K562 (cell line): ENCODE measurements at regions not wholly inside any gene's neighbourhood (a gene's known extent, or its start where the extent isn't known, plus 50 kb on each side); places are given as distances from the start of the nearest gene placed in this dataset.

Source experiments
- ATAC-seq: fragments of 200-7000 bp; cut with Tn5 transposase; 3 replicates; pipeline ENCODE4 v1.9.1; 2020; ENCODE audit warnings: moderate library complexity
- BruUV-seq: library from RNA; stranded (reverse); fragments of 400-500 nt; replicated peaks from 2 replicates; lab custom pipeline; 2021; lab: Mats Ljungman, UMichigan
- CTCF ChIA-PET: fragments of 300-600 bp; formaldehyde crosslinking; extraction: SDS; loops from one replicate; lab custom pipeline; 2021; ENCODE audit warnings: low intra/inter-chr PET ratio; lab: Yijun Ruan, JAX
- POLR2A ChIA-PET: fragments of 300-600, 350-650 bp; sonication (Branson Sonifier 250); formaldehyde crosslinking; extraction: SDS; loops from one replicate; lab custom pipeline; 2021; ENCODE audit warnings: antibody characterized with exemption, inconsistent platforms; lab: Yijun Ruan, JAX
- DNase-seq, 4 experiments: peaks; one replicate each; pipeline versions ENCODE4 v3.0.0 to v3.0.0-alpha.2; 2011 to 2018; ENCODE audit warnings: low spot score in 3 of 4, mixed read lengths in 3 of 4; ENCODE audit errors: extremely low read depth in 1 of 4
- FAIRE-seq: peaks from 2 replicates; lab custom pipeline; 2011; peaks lifted over from hg19 to GRCh38; lab: Jason Lieb, UNC
- H2AFZ ChIP-seq: 2 replicates; pipeline ENCODE4 v1.6.0; 2011; ENCODE audit warnings: low read depth, low read length, control low read depth, inconsistent platforms
- H3K27ac ChIP-seq: fragments of 200-600 bp; 3 replicates; pipeline ENCODE4 v1.8.0; 2011; ENCODE audit warnings: low read depth, mild to moderate bottlenecking, control low read depth, inconsistent platforms, low read length, moderate library complexity, mixed read lengths; ENCODE audit errors: extremely low read depth
- H3K27me3 ChIP-seq, 2 experiments: fragments of 300-600 bp in 1 of 2; 2 replicates in 1 of 2; 3 replicates in 1 of 2; pipeline versions ENCODE4 v1.6.0 to v1.8.0; 2011; ENCODE audit warnings: inconsistent platforms in 2 of 2, low read length in 2 of 2, mild to moderate bottlenecking in 1 of 2, mixed read lengths in 1 of 2, moderate library complexity in 1 of 2; ENCODE audit not compliant: control insufficient read depth in 2 of 2, insufficient read depth in 2 of 2
- H3K36me3 ChIP-seq: fragments of 300-600 bp; 3 replicates; pipeline ENCODE4 v1.8.0; 2011; ENCODE audit warnings: mild to moderate bottlenecking, low read length, inconsistent platforms; ENCODE audit not compliant: control insufficient read depth, insufficient read depth
- H3K4me1 ChIP-seq, 2 experiments: fragments of 200-600 bp in 1 of 2; replicated peaks in 1 of 2; 2 replicates in 1 of 2; 3 replicates in 1 of 2; pipeline versions ENCODE4 v1.5.1 to v1.8.0; 2011; ENCODE audit warnings: inconsistent platforms in 2 of 2, low read length in 2 of 2, mild to moderate bottlenecking in 1 of 2, mixed read lengths in 1 of 2, moderate library complexity in 1 of 2; ENCODE audit not compliant: control insufficient read depth in 2 of 2, insufficient read depth in 2 of 2
- H3K4me2 ChIP-seq: 2 replicates; pipeline ENCODE4 v1.6.1; 2011; ENCODE audit warnings: low read length, control low read depth, inconsistent platforms, mixed read lengths; ENCODE audit not compliant: insufficient read depth
- H3K4me3 ChIP-seq: fragments of 200-600 bp; sonication (generic), shearing (Covaris generic); 2 replicates; pipeline ENCODE4 v1.5.1; 2016; ENCODE audit warnings: control low read depth, inconsistent platforms
- H3K79me2 ChIP-seq: fragments of 200-600 bp; 3 replicates; pipeline ENCODE4 v1.8.0; 2011; ENCODE audit warnings: low read length, inconsistent platforms; ENCODE audit not compliant: control insufficient read depth, insufficient read depth
- H3K9ac ChIP-seq, 2 experiments: 2 replicates each; pipeline versions ENCODE4 v1.6.0 to v1.6.1; 2011; ENCODE audit warnings: low read depth in 2 of 2, low read length in 2 of 2, control low read depth in 1 of 2, inconsistent platforms in 1 of 2, mild to moderate bottlenecking in 1 of 2, mixed read lengths in 1 of 2; ENCODE audit not compliant: insufficient read depth in 1 of 2
- H3K9me1 ChIP-seq: one replicate; pipeline ENCODE4 v1.6.0; 2011; ENCODE audit warnings: inconsistent platforms, mild to moderate bottlenecking, low read length, moderate library complexity; ENCODE audit not compliant: control insufficient read depth, insufficient read depth
- H3K9me3 ChIP-seq: replicated peaks from 2 replicates; pipeline ENCODE4 v1.5.1; 2011; ENCODE audit warnings: low read depth, low read length, inconsistent platforms; ENCODE audit not compliant: control insufficient read depth, insufficient read depth
- H4K20me1 ChIP-seq: replicated peaks from 2 replicates; pipeline ENCODE4 v1.6.1; 2011; ENCODE audit warnings: low read length, inconsistent platforms, mixed read lengths; ENCODE audit not compliant: control insufficient read depth, insufficient read depth
- CEBPB ChIP-seq: fragments of 450-650 bp; IDR thresholded peaks from 2 replicates; pipeline ENCODE4 v1.6.1; 2016; ENCODE audit warnings: missing genetic modification characterization, missing compliant biosample characterization
- ERF ChIP-seq: fragments of 450-650 bp; formaldehyde crosslinking; IDR thresholded peaks from 2 replicates; pipeline ENCODE4 v1.4.0; 2020; ENCODE audit warnings: mild to moderate bottlenecking, mixed read lengths
- HMG20B ChIP-seq: fragments of 250-450 bp; sonication (Bioruptor Pico); IDR thresholded peaks from 2 replicates; pipeline ENCODE4 v1.5.0; 2021; ENCODE audit warnings: mild to moderate bottlenecking
- KAT7 ChIP-seq: sonication (generic); formaldehyde crosslinking; IDR thresholded peaks from 2 replicates; pipeline ENCODE4 v1.8.0; 2022; ENCODE audit warnings: missing genetic modification reagents, mild to moderate bottlenecking, borderline replicate concordance
- MBD2 ChIP-seq: sonication (generic); IDR thresholded peaks from 2 replicates; pipeline ENCODE4 v1.6.1; 2016; ENCODE audit warnings: low read depth, borderline replicate concordance
- PRPF4 ChIP-seq: fragments of 200-400 bp; formaldehyde crosslinking; IDR thresholded peaks from one replicate; pipeline ENCODE4 v1.6.1; 2017; ENCODE audit warnings: low read length, low read depth, mild to moderate bottlenecking; ENCODE audit not compliant: insufficient read depth, poor library complexity, severe bottlenecking
- YBX1 ChIP-seq: fragments of 450-650 bp; IDR thresholded peaks from 2 replicates; pipeline ENCODE4 v1.7.1; 2016; ENCODE audit warnings: mild to moderate bottlenecking
- ZC3H4 ChIP-seq: sonication (generic); formaldehyde crosslinking; IDR thresholded peaks from 2 replicates; pipeline ENCODE4 v1.9.0; 2021; ENCODE audit warnings: missing genetic modification reagents, borderline replicate concordance
- ZNF140 ChIP-seq: fragments of 250-450 bp; sonication (Bioruptor Pico); IDR thresholded peaks from 2 replicates; pipeline ENCODE4 v1.8.0; 2021; ENCODE audit warnings: moderate library complexity, mild to moderate bottlenecking, inconsistent platforms
- ZNF165 ChIP-seq: fragments of 250-450 bp; sonication (Bioruptor Pico); IDR thresholded peaks from 2 replicates; pipeline ENCODE4 v1.4.0; 2020; ENCODE audit warnings: borderline replicate concordance
- ZNF445 ChIP-seq: fragments of 250-450 bp; sonication (Bioruptor Pico); IDR thresholded peaks from 2 replicates; pipeline ENCODE4 v1.4.0; 2020; ENCODE audit warnings: low read depth, mild to moderate bottlenecking, moderate library complexity
- ZNF785 ChIP-seq: fragments of 250-450 bp; sonication (Bioruptor Pico); IDR thresholded peaks from 2 replicates; pipeline ENCODE4 v1.4.0; 2020; ENCODE audit warnings: mild to moderate bottlenecking
- ZNF79 ChIP-seq: fragments of 250-450 bp; sonication (Bioruptor Pico); IDR thresholded peaks from 2 replicates; pipeline ENCODE4 v1.4.0; 2020; ENCODE audit warnings: low read depth, mild to moderate bottlenecking, moderate library complexity
- WGBS: fragments of 100-300 bp; shearing (Covaris generic); methylation state at CpG from one replicate; pipeline ENCODE4 v1.1.6; 2016; ENCODE audit warnings: low coverage, mixed read lengths; ENCODE audit not compliant: insufficient coverage; ENCODE audit errors: missing lambda C conversion rate; 5-methylcytosine and 5-hydroxymethylcytosine counted together
- in situ Hi-C: fragments of 300-500 bp; cut with MboI; formaldehyde crosslinking; loops from 4 replicates; pipeline ENCODE4 v1.15.0; 2018; ENCODE audit warnings: inconsistent platforms, mixed read lengths
- intact Hi-C: fragments of 100-400 bp; cut with micrococcal nuclease; formaldehyde crosslinking; loops from 2 replicates; pipeline ENCODE4 v1.14.2; 2022

DNA sequence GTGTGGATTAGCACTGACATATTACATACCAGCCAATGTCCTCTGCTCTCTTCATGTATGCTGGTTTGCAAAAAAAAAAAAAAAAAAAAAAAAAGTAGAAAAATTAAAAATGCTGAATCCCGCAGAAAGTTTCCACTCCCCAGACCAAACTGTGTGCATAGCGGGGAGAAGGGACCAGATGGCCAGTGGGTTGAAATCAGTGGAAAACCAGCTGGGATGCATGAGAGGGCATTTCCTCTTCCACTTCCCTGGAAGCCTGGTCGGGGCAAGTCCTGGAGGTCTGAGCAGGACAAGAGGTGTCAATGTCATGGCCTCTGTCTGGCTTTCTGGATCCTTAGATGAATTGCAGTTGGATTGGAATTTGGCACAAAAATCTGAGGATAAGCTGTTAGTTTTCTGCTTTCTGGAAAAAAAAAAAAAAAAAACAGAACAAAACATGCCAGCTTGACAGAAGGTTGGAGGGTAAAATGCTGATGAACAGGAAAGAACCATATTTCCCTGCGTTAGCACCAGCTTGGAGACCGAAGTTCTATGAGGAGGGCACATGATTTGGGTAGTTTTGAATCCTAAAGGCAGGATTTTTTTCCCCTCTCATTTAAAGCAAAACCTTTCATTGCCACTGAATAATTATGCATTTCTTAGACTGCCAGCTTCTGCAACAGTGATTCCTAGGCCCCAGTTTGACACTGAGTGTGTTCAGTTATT, 941.5 kb upstream of the EEF2KMT start:
- Histone ChIP-seq H3K36me3 (no peaks in the 10 kb centered on the region), H3K9me1 (no peaks in the 10 kb centered on the region), H3K27me3 (no peaks in the 10 kb centered on the region), H3K79me2 (no peaks in the 10 kb centered on the region), H3K27ac (no peak overlapping the region), H2AFZ (no peak overlapping the region), H3K9ac (no peak overlapping the region), H3K4me3 (no peak overlapping the region), H3K4me2 (no peak overlapping the region), H4K20me1 (no peaks in the 10 kb centered on the region), H3K9me3 (no peaks in the 10 kb centered on the region), H3K4me1 (no peaks in the 10 kb centered on the region)
- TF ChIP-seq YBX1 (no peak), CEBPB (tag) (no peak), ZNF140 (CRISPR knock-in tag) (no peak), ZNF79 (CRISPR knock-in tag) (no peak), HMG20B (CRISPR knock-in tag) (no peak), ZNF785 (CRISPR knock-in tag) (no peak), ZNF165 (no peak), MBD2 (no peak), KAT7 (CRISPR knock-in tag) (no peak), ERF (CRISPR knock-in tag) (no peak), PRPF4 (no peak), ZNF445 (CRISPR knock-in tag) (no peak), ZC3H4 (CRISPR knock-in tag) (no peak)
- no TSS peak for BruUV-seq
- ChIA-PET CTCF (no interaction called here), POLR2A (no interaction called here)
- no peak for FAIRE-seq
- intact Hi-C loops: no loop called here
- in situ Hi-C loops: no loop called here
- DNase-seq: no peak
- 0% methylated on average over 5 of the region's 5 CpGs for WGBS
- ATAC-seq: no peak
